Upper lobe of left lung (tissue), 6 donors: ENCODE measurements at regions not wholly inside any gene's neighbourhood (a gene's known extent, or its start where the extent isn't known, plus 50 kb on each side); places are given as distances from the start of the nearest gene placed in this dataset.

ENCODE experiments used
- ATAC-seq, 2 donors: fragments of 200-7000 bp; cut with Tn5 transposase; one replicate each; pipeline ENCODE4 v1.9.1; 2022; ENCODE audit warnings: mild to moderate bottlenecking in 2 of 2, moderate library complexity in 2 of 2; ENCODE audit not compliant: low FRiP score in 2 of 2
- DNase-seq, 2 donors: peaks; one replicate each; pipeline ENCODE4 v3.0.0-alpha.2; 2019 to 2020
- H3K27ac ChIP-seq, 4 donors: fragments of 200-600 bp; sonication (generic); one replicate each; pipeline ENCODE4 v1.5.1; 2016 to 2019
- H3K27me3 ChIP-seq, 4 donors: fragments of 200-600 bp; sonication (generic); one replicate each; pipeline ENCODE4 v1.5.1; 2017 to 2019
- H3K36me3 ChIP-seq, 4 donors: fragments of 200-600 bp; sonication (generic); one replicate each; pipeline ENCODE4 v1.5.1; 2016 to 2019
- H3K4me1 ChIP-seq, 4 donors: fragments of 200-600 bp; sonication (generic); one replicate each; pipeline ENCODE4 v1.5.1; 2018 to 2019
- H3K4me3 ChIP-seq, 4 donors: fragments of 200-600 bp; sonication (generic); one replicate each; pipeline ENCODE4 v1.5.1; 2017 to 2019; ENCODE audit warnings: mild to moderate bottlenecking in 2 of 4, moderate library complexity in 1 of 4
- H3K9me3 ChIP-seq, 4 donors: fragments of 200-600 bp; sonication (generic); one replicate each; pipeline ENCODE4 v1.5.1; 2018 to 2019
- EP300 ChIP-seq, 4 donors: sonication (generic); formaldehyde crosslinking; IDR thresholded peaks; one replicate each; pipeline ENCODE4 v1.5.1; 2017; ENCODE audit warnings: antibody characterized with exemption in 4 of 4, control low read depth in 2 of 4
- POLR2A ChIP-seq, 4 donors: fragments of 450-650 bp; IDR thresholded peaks; one replicate each; pipeline ENCODE4 v1.5.1; 2016 to 2017; ENCODE audit warnings: antibody characterized with exemption in 4 of 4, mild to moderate bottlenecking in 2 of 4
- POLR2AphosphoS5 ChIP-seq, 2 donors: sonication (generic); formaldehyde crosslinking; IDR thresholded peaks; one replicate each; pipeline ENCODE4 v1.5.1; 2017; ENCODE audit warnings: antibody characterized with exemption in 2 of 2
- WGBS, 2 donors: methylation state at CpG; one replicate each; pipeline ENCODE4 v1.1.5; 2017 to 2018; 5-methylcytosine and 5-hydroxymethylcytosine counted together
- TF ChIP-seq, protein P1 (sequence below), 6 experiments: fragments of 450-650 bp in 4 of 6; fragments of 200-600 bp in 2 of 6; sonication (generic) in 2 of 6; IDR thresholded peaks; one replicate each; pipeline ENCODE4 v1.5.1; 2016 to 2019; ENCODE audit warnings: antibody characterized with exemption in 6 of 6
- donor health status: DM: no; HTN: no; CAD: no; lungs with moderate emphysema.
- donor health status: DM: no; HTN: yes; CAD: no; lungs with severe emphysema.

- no peak overlapping the region for H3K4me3 ChIP-seq
- DNase-seq (no peak), ATAC-seq (no peak)
- H3K27ac ChIP-seq: no peak overlapping the region
- H3K4me1 ChIP-seq: no peaks in the 10 kb centered on the region
- H3K9me3 ChIP-seq: no peaks in the 10 kb centered on the region
- H3K27me3 ChIP-seq: no peaks in the 10 kb centered on the region
- no peaks in the 10 kb centered on the region for H3K36me3 ChIP-seq
- 86 to 87% methylated on average over 2 of the region's 2 CpGs for WGBS, 2 donors
- TF ChIP-seq EP300 (IDR thresholded peaks at IDR 0.05) (no peak), POLR2A (IDR thresholded peaks at IDR 0.05) (no peak), POLR2AphosphoS5 (IDR thresholded peaks at IDR 0.05) (no peak)
- TF ChIP-seq, protein P1, sequence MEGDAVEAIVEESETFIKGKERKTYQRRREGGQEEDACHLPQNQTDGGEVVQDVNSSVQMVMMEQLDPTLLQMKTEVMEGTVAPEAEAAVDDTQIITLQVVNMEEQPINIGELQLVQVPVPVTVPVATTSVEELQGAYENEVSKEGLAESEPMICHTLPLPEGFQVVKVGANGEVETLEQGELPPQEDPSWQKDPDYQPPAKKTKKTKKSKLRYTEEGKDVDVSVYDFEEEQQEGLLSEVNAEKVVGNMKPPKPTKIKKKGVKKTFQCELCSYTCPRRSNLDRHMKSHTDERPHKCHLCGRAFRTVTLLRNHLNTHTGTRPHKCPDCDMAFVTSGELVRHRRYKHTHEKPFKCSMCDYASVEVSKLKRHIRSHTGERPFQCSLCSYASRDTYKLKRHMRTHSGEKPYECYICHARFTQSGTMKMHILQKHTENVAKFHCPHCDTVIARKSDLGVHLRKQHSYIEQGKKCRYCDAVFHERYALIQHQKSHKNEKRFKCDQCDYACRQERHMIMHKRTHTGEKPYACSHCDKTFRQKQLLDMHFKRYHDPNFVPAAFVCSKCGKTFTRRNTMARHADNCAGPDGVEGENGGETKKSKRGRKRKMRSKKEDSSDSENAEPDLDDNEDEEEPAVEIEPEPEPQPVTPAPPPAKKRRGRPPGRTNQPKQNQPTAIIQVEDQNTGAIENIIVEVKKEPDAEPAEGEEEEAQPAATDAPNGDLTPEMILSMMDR (IDR thresholded peaks at IDR 0.05): no peak
These were observed 1140.7 kb upstream of the LRRN3 start for GRCh38 chr7:109950256-109950655.

- TF ChIP-seq POLR2AphosphoS5 (IDR thresholded peaks at IDR 0.05): no peak
- DNase-seq (no peak), ATAC-seq (no peak)
- H3K9me3 ChIP-seq: no peaks in the 10 kb centered on the region
- 74 to 76% methylated on average over 3 of the region's 3 CpGs for WGBS, 2 donors
- H3K4me1 ChIP-seq: no peaks in the 10 kb centered on the region
- no peaks in the 10 kb centered on the region for H3K27me3 ChIP-seq
- no peak overlapping the region for H3K4me3 ChIP-seq
- H3K27ac ChIP-seq: no peak overlapping the region
- H3K36me3 ChIP-seq: no peaks in the 10 kb centered on the region
These were observed 1139.9 kb upstream of the LRRN3 start for GRCh38 chr7:109950821-109951564.

GRCh38 chr7:109951565-109951928 lies 1139.4 kb upstream of the LRRN3 start:
- H3K27ac ChIP-seq: no peak overlapping the region
- H3K9me3 ChIP-seq: no peaks in the 10 kb centered on the region
- no peaks in the 10 kb centered on the region for H3K36me3 ChIP-seq
- WGBS, 2 donors: 88 to 93% methylated on average over 4 of the region's 4 CpGs
- no peaks in the 10 kb centered on the region for H3K4me1 ChIP-seq
- ATAC-seq (no peak), DNase-seq (no peak)
- H3K4me3 ChIP-seq: no peak overlapping the region
- no peak for TF ChIP-seq POLR2A (IDR thresholded peaks at IDR 0.05)
- no peak for TF ChIP-seq EP300 (IDR thresholded peaks at IDR 0.05)
- no peak for TF ChIP-seq POLR2AphosphoS5 (IDR thresholded peaks at IDR 0.05)
- TF ChIP-seq, protein P1 (IDR thresholded peaks at IDR 0.05): no peak
- H3K27me3 ChIP-seq: no peaks in the 10 kb centered on the region

GRCh38 chr7:109955986-109956385 lies 1134.9 kb upstream of the LRRN3 start:
- no peak overlapping the region for H3K27ac ChIP-seq
- no peaks in the 10 kb centered on the region for H3K9me3 ChIP-seq
- no peak for ATAC-seq
- H3K4me1 ChIP-seq: no peaks in the 10 kb centered on the region
- no peak overlapping the region for H3K4me3 ChIP-seq
- no peaks in the 10 kb centered on the region for H3K27me3 ChIP-seq
- TF ChIP-seq POLR2A (IDR thresholded peaks at IDR 0.05) (no peak), POLR2AphosphoS5 (IDR thresholded peaks at IDR 0.05) (no peak), EP300 (IDR thresholded peaks at IDR 0.05) (no peak)
- TF ChIP-seq, protein P1 (IDR thresholded peaks at IDR 0.05): no peak
- DNase-seq: no peak
- no peaks in the 10 kb centered on the region for H3K36me3 ChIP-seq

GRCh38 chr7:109956916-109957315 lies 1134.0 kb upstream of the LRRN3 start:
- ATAC-seq (no peak), DNase-seq (no peak)
- no peak overlapping the region for H3K4me3 ChIP-seq
- no peaks in the 10 kb centered on the region for H3K27me3 ChIP-seq
- H3K4me1 ChIP-seq: no peaks in the 10 kb centered on the region
- no peak for TF ChIP-seq EP300 (IDR thresholded peaks at IDR 0.05)
- no peak for TF ChIP-seq POLR2A (IDR thresholded peaks at IDR 0.05)
- TF ChIP-seq, protein P1 (IDR thresholded peaks at IDR 0.05): no peak
- TF ChIP-seq POLR2AphosphoS5 (IDR thresholded peaks at IDR 0.05): no peak
- H3K27ac ChIP-seq: no peak overlapping the region
- H3K36me3 ChIP-seq: no peaks in the 10 kb centered on the region
- H3K9me3 ChIP-seq: no peaks in the 10 kb centered on the region
